ENCODE measurements at regions not wholly inside any gene's neighbourhood (a gene's known extent, or its start where the extent isn't known, plus 50 kb on each side); places are given as distances from the start of the nearest gene placed in this dataset.

GRCh38 chr5:74126294-74126693, 500.3 kb downstream of the ARHGEF28 start:
- Histone ChIP-seq H3K4ac (replicated peaks; ENCODE audit: insufficient read length, low read depth, low read length) (no peak overlapping the region), H4K5ac (ENCODE audit: insufficient read length, low read depth, low read length) (no peak overlapping the region), H3K4me2 (ENCODE audit: insufficient read depth in 1 of 2, low read depth in 2 of 2, low read length in 2 of 2) (no peak overlapping the region), H3K27me3 (replicated peaks in 1 of 4; ENCODE audit: control insufficient read depth in 3 of 4, extremely low read depth in 1 of 4, insufficient read depth in 3 of 4, low read length in 3 of 4) (no peaks in the 10 kb centered on the region), H2BK15ac (ENCODE audit: low read length) (no peak overlapping the region), H4K91ac (replicated peaks; ENCODE audit: insufficient read length, low read length) (no peak overlapping the region), H4K8ac (ENCODE audit: extremely low read depth, insufficient read depth, low read length) (no peak overlapping the region), H2BK120ac (replicated peaks; ENCODE audit: low read depth, low read length) (no peak overlapping the region), H3K9ac (replicated peaks in 1 of 4; ENCODE audit: extremely low read depth in 1 of 4, low read depth in 3 of 4, low read length in 3 of 4) (no peak overlapping the region), H3K23ac (ENCODE audit: insufficient read length) (no peak overlapping the region), H3K14ac (ENCODE audit: insufficient read length) (no peak overlapping the region), H2AK5ac (ENCODE audit: low read depth, low read length) (no peak overlapping the region), H3K18ac (ENCODE audit: extremely low read depth, low read length) (no peak overlapping the region), H3K56ac (replicated peaks; ENCODE audit: insufficient read length, low read depth, low read length) (no peak overlapping the region), H4K20me1 (replicated peaks in 1 of 2; ENCODE audit: control insufficient read depth in 1 of 2, insufficient read depth in 2 of 2, low read length in 2 of 2) (no peaks in the 10 kb centered on the region), H3K79me1 (ENCODE audit: low read depth, low read length) (no peaks in the 10 kb centered on the region), H3K4me3 (ENCODE audit: extremely low read depth in 1 of 4, insufficient read depth in 2 of 4, low read depth in 3 of 4, low read length in 4 of 4) (no peak overlapping the region), H2BK5ac (ENCODE audit: low read depth, low read length) (no peak overlapping the region), H2AFZ (ENCODE audit: low read length) (no peak overlapping the region), H3K79me2 (ENCODE audit: control insufficient read depth in 1 of 2, insufficient read depth in 2 of 2, low read length in 2 of 2) (no peaks in the 10 kb centered on the region), H3K23me2 (ENCODE audit: low read depth, low read length) (no peaks in the 10 kb centered on the region), H3K36me3 (ENCODE audit: control insufficient read depth in 2 of 4, insufficient read depth in 4 of 4, low read length in 3 of 4) (no peaks in the 10 kb centered on the region), H3K27ac (ENCODE audit: low read depth, low read length) (no peak overlapping the region), H3K9me3 (ENCODE audit: insufficient read depth in 2 of 2, low read depth in 1 of 2, low read length in 1 of 2) (no peaks in the 10 kb centered on the region), H3K4me1 (replicated peaks in 1 of 4; ENCODE audit: control insufficient read depth in 3 of 4, insufficient read depth in 4 of 4, low read length in 3 of 4) (no peaks in the 10 kb centered on the region), H2BK20ac (ENCODE audit: low read length) (no peak overlapping the region), H2BK12ac (ENCODE audit: low read depth, low read length) (no peak overlapping the region)
- FAIRE-seq (no peak), DNase-seq (ENCODE audit: low read depth in 1 of 2, low spot score in 2 of 2) (no peak)
- ChIA-PET POLR2A (ENCODE audit: partially characterized antibody) (no interaction called here), CTCF (ENCODE audit: partially characterized antibody) (interaction anchor here (0.6 to 0.9 kb wide), 2 partner anchors 209 to 471 kb away, joined by 3 to 5 read pairs; no protein-coding TSS in a partner anchor)
- 74% methylated on average over 1 of the region's 1 CpG; no CpG with 5 or more reads in 1 of the 2 experiments for WGBS, 2 experiments (ENCODE audit: extremely low coverage in 1 of 2, insufficient coverage in 1 of 2, insufficient read length in 1 of 2, insufficient replicate concordance in 2 of 2, low coverage in 1 of 2, low lambda C conversion rate in 2 of 2, missing lambda C conversion rate in 1 of 2)
- TF ChIP-seq CREB1 (IDR thresholded peaks at IDR 0.05) (no peak), BACH1 (IDR thresholded peaks at IDR 0.05; ENCODE audit: low read length) (no peak), ATF2 (IDR thresholded peaks at IDR 0.05; ENCODE audit: low read length) (no peak), HDAC2 (IDR thresholded peaks at IDR 0.05; ENCODE audit: borderline replicate concordance in 1 of 2, low read depth in 2 of 2, low read length in 2 of 2) (no peak), FOSL1 (IDR thresholded peaks at IDR 0.05; ENCODE audit: insufficient read depth, low read depth, low read length) (no peak), RBBP5 (IDR thresholded peaks at IDR 0.05; ENCODE audit: borderline replicate concordance, low read depth, low read length) (no peak), NRF1 (IDR thresholded peaks at IDR 0.05; ENCODE audit: low read depth, low read length) (no peak), RNF2 (IDR thresholded peaks at IDR 0.05; ENCODE audit: borderline replicate concordance, low read depth, low read length, missing control alignments, poor library complexity, severe bottlenecking) (no peak), SP2 (IDR thresholded peaks at IDR 0.05; ENCODE audit: low read length) (no peak), POU5F1 (IDR thresholded peaks at IDR 0.05; ENCODE audit: low read depth, low read length) (no peak), RAD21 (IDR thresholded peaks at IDR 0.05 in 1 of 2, conservative IDR thresholded peaks at IDR 0.05 in 1 of 2; ENCODE audit: low read depth in 2 of 2, low read length in 2 of 2) (no peak)
